HEK293 (cell line): ENCODE measurements at regions not wholly inside any gene's neighbourhood (a gene's known extent, or its start where the extent isn't known, plus 50 kb on each side); places are given as distances from the start of the nearest gene placed in this dataset.
A peak's percentile ranks its signal among the peaks of the same experiment; 100 is the strongest.

Source experiments
- CTCF ChIA-PET: fragments of 350-600 bp; formaldehyde crosslinking; extraction: SDS; loops from one replicate; lab custom pipeline; 2021; ENCODE audit warnings: antibody characterized with exemption; lab: Yijun Ruan, JAX
- POLR2A ChIA-PET: fragments of 300-600 bp; formaldehyde crosslinking; extraction: SDS; loops from one replicate; lab custom pipeline; 2020; ENCODE audit warnings: antibody characterized with exemption, inconsistent platforms; lab: Yijun Ruan, JAX
- H3K27ac ChIP-seq: fragments of 200-500 bp; sonication (Bioruptor generic); 2 replicates; pipeline ENCODE4 v1.5.1; 2014; ENCODE audit warnings: low read depth, low read length, control low read depth, inconsistent platforms; ENCODE audit errors: extremely low read depth
- H3K36me3 ChIP-seq, 2 experiments: fragments of 200-500 bp in 1 of 2; sonication (Bioruptor generic) in 1 of 2; 1 replicate in 1 of 2; 2 replicates in 1 of 2; pipeline ENCODE4 v1.5.1; 2014 to 2017; ENCODE audit warnings: inconsistent platforms in 2 of 2, low read length in 2 of 2; ENCODE audit not compliant: control insufficient read depth in 2 of 2, insufficient read depth in 1 of 2
- H3K4me1 ChIP-seq: fragments of 200-500 bp; sonication (Bioruptor generic); 2 replicates; pipeline ENCODE4 v1.5.1; 2014; ENCODE audit warnings: mild to moderate bottlenecking, low read length, inconsistent platforms; ENCODE audit not compliant: control insufficient read depth, insufficient read depth
- H3K4me3 ChIP-seq: 2 replicates; pipeline ENCODE4 v1.5.1; 2011; ENCODE audit warnings: low read depth, mild to moderate bottlenecking, control low read depth, low read length, moderate library complexity
- H3K9me3 ChIP-seq: fragments of 200-500 bp; sonication (Bioruptor generic); 2 replicates; pipeline ENCODE4 v1.5.1; 2014; ENCODE audit warnings: low read depth, low read length, inconsistent platforms; ENCODE audit not compliant: control insufficient read depth, insufficient read depth
- GLIS1 ChIP-seq: fragments of 450-650 bp; formaldehyde crosslinking; IDR thresholded peaks from 2 replicates; pipeline ENCODE4 v1.5.1; 2016; ENCODE audit warnings: missing biosample characterization, missing genetic modification characterization
- HIC1 ChIP-seq: fragments of 450-650 bp; formaldehyde crosslinking; IDR thresholded peaks from 2 replicates; pipeline ENCODE4 v1.5.1; 2016; ENCODE audit warnings: missing biosample characterization, missing genetic modification characterization
- MZF1 ChIP-seq: fragments of 450-650 bp; formaldehyde crosslinking; IDR thresholded peaks from 2 replicates; pipeline ENCODE4 v1.5.1; 2017; ENCODE audit warnings: missing biosample characterization, missing genetic modification characterization, borderline replicate concordance
- PBX3 ChIP-seq: sonication (generic); formaldehyde crosslinking; IDR thresholded peaks from 2 replicates; pipeline ENCODE4 v1.8.1; 2022; ENCODE audit warnings: mild to moderate bottlenecking, moderate library complexity, missing genetic modification reagents
- WT1 ChIP-seq: fragments of 450-650 bp; formaldehyde crosslinking; IDR thresholded peaks from 2 replicates; pipeline ENCODE4 v1.5.1; 2016; ENCODE audit warnings: missing biosample characterization, missing genetic modification characterization
- ZBTB20 ChIP-seq: fragments of 450-650 bp; formaldehyde crosslinking; IDR thresholded peaks from 2 replicates; pipeline ENCODE4 v1.5.1; 2016; ENCODE audit warnings: missing biosample characterization, missing genetic modification characterization
- ZBTB49 ChIP-seq: fragments of 450-650 bp; formaldehyde crosslinking; IDR thresholded peaks from 2 replicates; pipeline ENCODE4 v1.5.1; 2016; ENCODE audit warnings: missing biosample characterization, missing genetic modification characterization, low read depth
- ZEB2 ChIP-seq: fragments of 450-650 bp; formaldehyde crosslinking; IDR thresholded peaks from 2 replicates; pipeline ENCODE4 v1.5.1; 2016; ENCODE audit warnings: missing biosample characterization, missing genetic modification characterization
- ZNF121 ChIP-seq: fragments of 450-650 bp; formaldehyde crosslinking; IDR thresholded peaks from 2 replicates; pipeline ENCODE4 v1.5.1; 2016; ENCODE audit warnings: missing biosample characterization, missing genetic modification characterization
- ZNF184 ChIP-seq: fragments of 450-650 bp; IDR thresholded peaks from 2 replicates; pipeline ENCODE4 v1.5.1; 2018; ENCODE audit warnings: missing biosample characterization, mild to moderate bottlenecking, missing genetic modification characterization
- ZNF239 ChIP-seq: fragments of 450-650 bp; formaldehyde crosslinking; IDR thresholded peaks from 2 replicates; pipeline ENCODE4 v1.5.1; 2016; ENCODE audit warnings: missing biosample characterization, missing genetic modification characterization
- ZNF366 ChIP-seq: fragments of 450-650 bp; formaldehyde crosslinking; conservative IDR thresholded peaks from 2 replicates; pipeline ENCODE4 v1.5.1; 2016; ENCODE audit warnings: missing biosample characterization, missing genetic modification characterization
- ZNF398 ChIP-seq: fragments of 450-650 bp; formaldehyde crosslinking; IDR thresholded peaks from 2 replicates; pipeline ENCODE4 v1.5.1; 2017; ENCODE audit warnings: missing biosample characterization, missing genetic modification characterization
- ZNF518A ChIP-seq: fragments of 450-650 bp; formaldehyde crosslinking; conservative IDR thresholded peaks from 2 replicates; pipeline ENCODE4 v1.5.1; 2016; ENCODE audit warnings: low read depth, missing biosample characterization, missing genetic modification characterization
- ZNF600 ChIP-seq: fragments of 450-650 bp; formaldehyde crosslinking; IDR thresholded peaks from 2 replicates; pipeline ENCODE4 v1.5.1; 2016; ENCODE audit warnings: missing biosample characterization, missing genetic modification characterization
- ZNF670 ChIP-seq: fragments of 450-650 bp; formaldehyde crosslinking; IDR thresholded peaks from 2 replicates; pipeline ENCODE4 v1.5.1; 2016; ENCODE audit warnings: missing biosample characterization, missing genetic modification characterization, low read depth
- ZNF777 ChIP-seq: fragments of 450-650 bp; formaldehyde crosslinking; IDR thresholded peaks from 2 replicates; pipeline ENCODE4 v1.5.1; 2017; ENCODE audit warnings: missing biosample characterization, missing genetic modification characterization, borderline replicate concordance
- ZNF791 ChIP-seq: fragments of 450-650 bp; formaldehyde crosslinking; IDR thresholded peaks from 2 replicates; pipeline ENCODE4 v1.5.1; 2016; ENCODE audit warnings: missing biosample characterization, missing genetic modification characterization
- ZSCAN30 ChIP-seq: fragments of 450-650 bp; IDR thresholded peaks from 2 replicates; pipeline ENCODE4 v1.5.1; 2018; ENCODE audit warnings: missing biosample characterization, mild to moderate bottlenecking, missing genetic modification characterization, moderate library complexity
- ZSCAN5A ChIP-seq: fragments of 450-650 bp; formaldehyde crosslinking; IDR thresholded peaks from 2 replicates; pipeline ENCODE4 v1.5.1; 2016; ENCODE audit warnings: missing biosample characterization, missing genetic modification characterization

- POLR2A ChIA-PET, result no interaction called here
- CTCF ChIA-PET, result no interaction called here
Measured at GRCh38 chr7:46156853-46157252, 235.8 kb upstream of the IGFBP3 start.

GRCh38 chr7:46156086-46156485, 235.0 kb upstream of the IGFBP3 start:
- CTCF ChIA-PET, result interaction anchor here (0.6 kb wide), 1 partner anchor 410 kb away, joined by 3 read pairs; no protein-coding TSS in a partner anchor
- Histone ChIP-seq H3K9me3 (no peaks in the 10 kb centered on the region), H3K4me3 (no peak overlapping the region), H3K4me1 (peaks cover 4% of the 10 kb centered on the region), H3K27ac (no peak overlapping the region), H3K36me3 (no peaks in the 10 kb centered on the region)
- POLR2A ChIA-PET, result no interaction called here
- no peak for TF ChIP-seq ZNF239
- TF ChIP-seq ZBTB20 (tag by site-specific recombination), result no peak
- TF ChIP-seq ZSCAN5A, result no peak
- no peak for TF ChIP-seq ZNF777 (tag by site-specific recombination)
- no peak for TF ChIP-seq MZF1 (tag by site-specific recombination)
- no peak for TF ChIP-seq ZNF518A (tag by site-specific recombination)
- TF ChIP-seq WT1 (tag by site-specific recombination), result peak; percentile 87
- TF ChIP-seq PBX3, result no peak
- no peak for TF ChIP-seq ZBTB49 (tag by site-specific recombination)
- TF ChIP-seq ZNF398 (tag by site-specific recombination), result no peak
- peak; percentile 27; the same call in 1 of the 2 replicates for TF ChIP-seq GLIS1 (tag by site-specific recombination)
- no peak for TF ChIP-seq ZEB2 (tag by site-specific recombination)

More at GRCh38 chr7:46156853-46157252, 235.8 kb upstream of the IGFBP3 start:
- Histone ChIP-seq H3K27ac (no peak overlapping the region), H3K4me3 (no peak overlapping the region), H3K4me1 (peaks cover 4% of the 10 kb centered on the region), H3K36me3 (no peaks in the 10 kb centered on the region), H3K9me3 (no peaks in the 10 kb centered on the region)
- TF ChIP-seq ZNF600 (tag by site-specific recombination) (no peak), ZNF366 (tag by site-specific recombination) (no peak), ZNF670 (tag by site-specific recombination) (no peak), ZNF791 (tag by site-specific recombination) (no peak), ZNF184 (tag by site-specific recombination) (no peak), ZSCAN30 (tag by site-specific recombination) (no peak), HIC1 (tag by site-specific recombination) (no peak), ZNF121 (tag by site-specific recombination) (no peak)
